ENCODE measurements at regions not wholly inside any gene's neighbourhood (a gene's known extent, or its start where the extent isn't known, plus 50 kb on each side); places are given as distances from the start of the nearest gene placed in this dataset.

DNA sequence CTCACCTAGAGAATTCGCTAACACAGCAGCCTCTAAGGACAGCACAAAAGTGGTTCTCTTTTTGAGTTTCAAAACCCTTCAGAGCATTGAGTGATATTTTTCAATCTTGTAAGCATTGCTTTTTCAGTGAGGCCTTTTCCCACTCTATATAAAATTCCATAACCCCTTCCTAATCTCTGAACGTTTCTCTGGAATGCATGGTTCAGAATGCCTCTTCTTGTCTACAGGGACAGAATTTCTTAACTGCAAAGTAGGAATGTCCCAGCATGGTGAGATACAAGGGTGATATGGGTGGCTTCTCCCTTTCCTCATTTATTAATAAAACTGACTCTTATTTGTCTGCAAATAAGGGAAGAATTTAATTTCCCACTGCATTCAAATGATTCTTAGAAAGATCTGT lies 377.9 kb downstream of the LTN1 start:
- no peaks in the 10 kb centered on the region for H3K4me1 Mint-ChIP-seq
- H3K27ac Mint-ChIP-seq, result no peak overlapping the region
- H3K36me3 Mint-ChIP-seq (ENCODE audit: low read depth), result no peaks in the 10 kb centered on the region
- H3K27me3 Mint-ChIP-seq (ENCODE audit: low read depth), result no peaks in the 10 kb centered on the region
- no peak overlapping the region for H3K4me3 Mint-ChIP-seq
- peaks cover 5% of the 10 kb centered on the region for H3K9me3 Mint-ChIP-seq
- TF ChIP-seq, protein P1, sequence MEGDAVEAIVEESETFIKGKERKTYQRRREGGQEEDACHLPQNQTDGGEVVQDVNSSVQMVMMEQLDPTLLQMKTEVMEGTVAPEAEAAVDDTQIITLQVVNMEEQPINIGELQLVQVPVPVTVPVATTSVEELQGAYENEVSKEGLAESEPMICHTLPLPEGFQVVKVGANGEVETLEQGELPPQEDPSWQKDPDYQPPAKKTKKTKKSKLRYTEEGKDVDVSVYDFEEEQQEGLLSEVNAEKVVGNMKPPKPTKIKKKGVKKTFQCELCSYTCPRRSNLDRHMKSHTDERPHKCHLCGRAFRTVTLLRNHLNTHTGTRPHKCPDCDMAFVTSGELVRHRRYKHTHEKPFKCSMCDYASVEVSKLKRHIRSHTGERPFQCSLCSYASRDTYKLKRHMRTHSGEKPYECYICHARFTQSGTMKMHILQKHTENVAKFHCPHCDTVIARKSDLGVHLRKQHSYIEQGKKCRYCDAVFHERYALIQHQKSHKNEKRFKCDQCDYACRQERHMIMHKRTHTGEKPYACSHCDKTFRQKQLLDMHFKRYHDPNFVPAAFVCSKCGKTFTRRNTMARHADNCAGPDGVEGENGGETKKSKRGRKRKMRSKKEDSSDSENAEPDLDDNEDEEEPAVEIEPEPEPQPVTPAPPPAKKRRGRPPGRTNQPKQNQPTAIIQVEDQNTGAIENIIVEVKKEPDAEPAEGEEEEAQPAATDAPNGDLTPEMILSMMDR (IDR thresholded peaks at IDR 0.05; ENCODE audit: unreplicated experiment in 3 of 3), result no peak

DNA sequence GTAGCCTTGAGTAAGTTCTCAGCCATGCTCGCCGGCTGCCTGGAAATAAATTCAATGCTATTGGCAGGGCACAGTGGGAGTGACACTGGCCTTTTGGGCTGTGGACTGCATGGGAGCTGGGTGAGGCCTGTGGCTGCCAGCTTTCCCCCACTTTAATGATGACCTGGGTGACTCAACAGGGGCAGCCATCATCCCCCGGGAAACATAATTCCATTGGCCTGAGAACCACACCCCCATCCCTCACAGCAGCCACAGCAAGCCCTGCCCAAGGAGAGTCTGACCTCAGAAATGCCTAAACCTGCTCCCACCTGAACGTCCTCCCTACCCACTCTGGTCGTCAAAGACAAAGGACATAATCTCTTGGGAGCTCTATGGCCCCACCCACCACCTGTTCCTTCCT lies 384.0 kb downstream of the LTN1 start:
- Mint-ChIP-seq H3K4me1 (no peaks in the 10 kb centered on the region), H3K36me3 (ENCODE audit: low read depth) (no peaks in the 10 kb centered on the region), H3K27ac (no peak overlapping the region), H3K4me3 (no peak overlapping the region), H3K27me3 (ENCODE audit: low read depth) (no peaks in the 10 kb centered on the region), H3K9me3 (peaks cover 12% of the 10 kb centered on the region)
- TF ChIP-seq, protein P1 (IDR thresholded peaks at IDR 0.05; ENCODE audit: unreplicated experiment in 3 of 3), result no peak

DNA sequence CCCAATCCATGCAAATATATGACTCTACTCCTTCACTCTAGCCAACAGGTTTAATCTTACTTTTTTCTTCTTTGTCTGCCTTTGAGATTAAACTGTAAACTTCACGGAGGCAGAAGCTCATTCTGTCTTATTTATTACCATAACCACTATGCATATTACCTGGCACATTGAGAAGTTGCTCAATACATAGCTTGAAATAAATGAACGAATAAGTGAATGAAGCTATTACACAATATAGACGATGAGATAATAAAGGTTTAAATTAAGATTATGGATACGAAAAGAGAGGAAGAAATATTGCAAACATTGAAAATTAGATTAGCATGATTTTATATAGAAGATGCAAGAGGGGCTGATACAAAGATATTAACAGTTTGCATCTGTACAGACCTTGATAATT lies 385.1 kb downstream of the LTN1 start:
- Mint-ChIP-seq H3K4me3 (no peak overlapping the region), H3K9me3 (peaks cover 16% of the 10 kb centered on the region), H3K27ac (no peak overlapping the region), H3K36me3 (ENCODE audit: low read depth) (no peaks in the 10 kb centered on the region), H3K27me3 (ENCODE audit: low read depth) (no peaks in the 10 kb centered on the region), H3K4me1 (no peaks in the 10 kb centered on the region)
- TF ChIP-seq, protein P1 (IDR thresholded peaks at IDR 0.05; ENCODE audit: unreplicated experiment in 3 of 3), result no peak

DNA sequence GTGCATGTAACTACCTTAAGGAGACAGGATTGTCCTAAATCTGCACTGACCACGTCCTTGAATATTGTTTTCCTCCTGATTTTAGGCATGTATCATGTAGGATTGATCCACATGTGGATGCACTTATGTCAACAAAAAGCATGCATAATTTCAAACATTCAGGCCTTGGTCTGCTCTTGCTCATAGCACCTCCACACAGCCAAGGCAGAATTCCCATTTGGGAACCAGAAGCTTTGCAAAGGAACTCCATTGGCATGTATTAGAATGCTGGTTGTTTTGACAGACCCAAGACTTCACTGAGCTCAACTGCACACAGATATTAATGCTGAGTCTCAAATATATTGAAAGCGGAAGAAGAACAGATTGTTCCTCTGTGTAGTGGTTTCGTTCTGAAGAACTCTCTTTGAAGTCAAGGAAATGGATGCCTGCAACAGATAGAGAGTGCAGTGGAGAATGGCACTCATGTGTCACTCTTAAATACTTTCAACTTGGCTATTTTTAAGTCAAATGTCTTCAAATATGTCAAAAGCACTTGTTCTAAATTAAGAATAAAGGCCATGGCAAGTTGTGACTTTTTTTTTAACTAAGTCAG lies 387.6 kb downstream of the LTN1 start:
- Mint-ChIP-seq H3K27ac (no peak overlapping the region), H3K27me3 (ENCODE audit: low read depth) (no peaks in the 10 kb centered on the region), H3K36me3 (ENCODE audit: low read depth) (peaks cover 4% of the 10 kb centered on the region), H3K4me1 (no peaks in the 10 kb centered on the region), H3K9me3 (peaks cover 28% of the 10 kb centered on the region), H3K4me3 (no peak overlapping the region)
- TF ChIP-seq, protein P1 (IDR thresholded peaks at IDR 0.05; ENCODE audit: unreplicated experiment in 3 of 3), result no peak

DNA sequence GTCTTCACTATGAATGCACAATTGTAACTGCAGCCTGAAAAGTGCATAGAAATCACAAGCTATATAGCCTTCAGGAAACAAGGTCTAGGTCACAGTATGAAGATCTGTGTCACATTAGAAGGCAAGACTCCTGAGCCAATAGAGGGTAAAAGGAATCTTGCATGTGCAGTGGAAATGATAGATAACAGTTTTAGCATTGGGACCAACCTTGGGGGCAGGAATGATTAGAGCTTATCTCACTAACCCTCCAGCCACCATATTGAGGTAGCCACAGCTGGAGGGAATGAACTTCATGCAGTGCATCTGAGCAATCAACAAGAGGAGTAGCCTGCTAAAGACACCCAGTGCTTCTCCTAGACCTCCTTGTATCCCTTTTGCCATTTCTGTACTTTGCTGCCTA lies 390.1 kb downstream of the LTN1 start:
- H3K9me3 Mint-ChIP-seq, result peaks cover 33% of the 10 kb centered on the region
- no peak overlapping the region for H3K27ac Mint-ChIP-seq
- TF ChIP-seq, protein P1 (IDR thresholded peaks at IDR 0.05; ENCODE audit: unreplicated experiment in 3 of 3), result no peak
- H3K4me1 Mint-ChIP-seq, result no peaks in the 10 kb centered on the region
- H3K36me3 Mint-ChIP-seq (ENCODE audit: low read depth), result peaks cover 7% of the 10 kb centered on the region
- no peak overlapping the region for H3K4me3 Mint-ChIP-seq
- no peaks in the 10 kb centered on the region for H3K27me3 Mint-ChIP-seq (ENCODE audit: low read depth)

DNA sequence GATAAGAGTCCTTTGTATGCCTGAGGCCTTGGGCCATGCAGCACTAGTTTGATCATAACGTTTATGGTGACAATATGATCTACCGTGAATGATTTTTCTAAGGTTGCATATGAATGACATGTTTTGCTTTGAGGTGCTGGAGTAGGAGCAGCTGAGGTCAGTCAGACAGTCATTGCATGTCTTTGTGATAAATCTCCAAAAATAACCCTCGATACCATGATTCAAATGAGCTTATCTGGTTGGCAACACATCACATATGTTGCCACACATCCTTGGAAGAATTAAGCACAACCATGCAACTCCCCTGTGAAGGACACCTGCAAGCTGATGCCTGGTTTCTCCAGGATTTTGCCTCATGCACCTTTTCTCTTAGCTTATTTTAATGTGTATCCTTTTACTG lies 394.5 kb downstream of the LTN1 start:
- peaks cover 7% of the 10 kb centered on the region for H3K36me3 Mint-ChIP-seq (ENCODE audit: low read depth)
- H3K27ac Mint-ChIP-seq, result no peak overlapping the region
- TF ChIP-seq, protein P1 (IDR thresholded peaks at IDR 0.05; ENCODE audit: unreplicated experiment in 3 of 3), result no peak
- H3K27me3 Mint-ChIP-seq (ENCODE audit: low read depth), result no peaks in the 10 kb centered on the region
- no peak overlapping the region for H3K4me3 Mint-ChIP-seq
- no peaks in the 10 kb centered on the region for H3K4me1 Mint-ChIP-seq
- peaks cover 41% of the 10 kb centered on the region for H3K9me3 Mint-ChIP-seq

Measured in nephron (organoid).